ENCODE measurements at regions not wholly inside any gene's neighbourhood (a gene's known extent, or its start where the extent isn't known, plus 50 kb on each side); places are given as distances from the start of the nearest gene placed in this dataset.
"Not testable (repeated sequence)": the region's sequence is repeated elsewhere in the genome, so short reads cannot be mapped to it uniquely, and the experiment has no call there.

DNA sequence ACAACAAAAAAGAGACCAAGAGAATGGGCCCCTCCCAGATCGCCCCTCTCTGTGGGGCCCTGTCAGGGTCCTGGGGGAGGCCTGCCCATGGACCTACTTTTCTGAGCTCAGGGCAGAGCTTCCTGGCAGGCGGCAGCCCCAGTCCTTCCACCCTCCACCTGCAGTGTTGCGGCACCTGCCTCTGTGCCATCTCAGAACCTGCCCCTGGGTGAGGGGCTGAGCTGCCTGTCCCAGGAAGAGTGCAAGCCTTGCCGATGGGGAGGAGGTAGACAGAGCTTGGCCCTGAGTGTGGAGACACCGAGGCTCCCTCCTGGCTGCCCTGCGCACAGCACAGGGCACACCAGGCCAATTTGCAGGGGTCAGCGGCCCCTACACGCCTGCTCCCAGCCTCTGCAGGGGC is 67.5 kb downstream of the UNCX start:
- no peak for DNase-seq (ENCODE audit: low spot score)

DNA sequence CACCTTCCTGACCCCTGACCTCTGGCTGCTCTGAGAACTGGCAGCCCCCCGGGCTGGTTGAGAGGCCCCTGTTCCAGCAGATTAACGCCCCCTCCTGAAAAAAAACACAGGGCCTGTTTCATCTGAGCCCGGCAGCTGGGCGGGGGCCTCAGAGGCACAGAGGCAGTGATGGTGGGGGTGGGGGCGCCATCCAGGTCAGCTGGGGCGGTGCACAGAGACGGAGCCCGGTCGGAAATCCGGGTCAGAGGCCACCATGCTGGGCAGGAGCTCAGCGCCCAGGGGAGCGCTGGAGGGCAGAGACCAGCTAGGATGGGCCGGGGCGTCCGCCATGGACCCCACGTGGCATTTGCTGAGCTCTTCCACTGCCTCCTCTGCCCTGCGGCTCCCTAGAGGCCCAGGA is 68.0 kb downstream of the UNCX start:
- DNase-seq (ENCODE audit: low spot score), result no peak

DNA sequence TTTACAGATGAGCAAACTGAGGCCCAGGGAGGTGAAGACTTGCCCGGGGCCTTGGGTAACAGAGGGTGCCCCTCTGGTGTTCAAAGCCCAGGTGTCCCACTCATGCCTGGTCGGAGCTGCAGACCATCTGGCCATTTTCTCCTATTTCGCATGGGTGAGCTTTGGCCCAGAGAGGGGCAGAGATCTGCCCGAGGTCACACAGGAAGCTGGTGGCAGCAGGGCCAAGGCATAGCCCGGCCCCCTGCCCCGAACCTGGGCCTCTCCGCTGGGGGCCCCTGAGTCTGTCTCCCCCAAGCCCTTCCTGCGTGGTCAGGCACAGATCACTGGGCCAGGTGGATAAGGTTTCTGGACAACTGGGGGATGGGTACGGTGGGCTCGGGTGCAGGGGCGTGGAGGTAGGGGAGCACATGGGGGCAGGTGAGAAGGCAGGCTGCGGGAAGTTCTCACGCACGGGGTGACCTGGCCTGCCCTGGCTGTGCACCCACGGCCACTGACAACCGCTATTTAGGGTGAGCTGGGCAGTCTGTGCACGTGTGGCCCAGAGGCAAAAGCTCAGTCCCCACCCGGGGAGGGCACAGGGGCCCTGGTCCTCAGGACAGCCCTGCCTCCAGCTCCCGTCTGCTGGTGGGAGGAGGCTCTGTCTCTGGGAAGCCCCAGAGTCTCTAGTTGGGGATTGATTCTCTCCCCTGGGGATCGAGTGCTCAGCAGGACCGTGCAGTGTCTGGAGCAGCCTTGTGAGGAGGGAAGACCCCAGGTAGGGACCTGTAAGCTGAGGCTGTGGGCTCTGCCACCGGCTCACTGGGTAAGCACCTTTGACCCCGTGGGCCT is 68.6 kb downstream of the UNCX start:
- DNase-seq (ENCODE audit: low spot score), result no peak

DNA sequence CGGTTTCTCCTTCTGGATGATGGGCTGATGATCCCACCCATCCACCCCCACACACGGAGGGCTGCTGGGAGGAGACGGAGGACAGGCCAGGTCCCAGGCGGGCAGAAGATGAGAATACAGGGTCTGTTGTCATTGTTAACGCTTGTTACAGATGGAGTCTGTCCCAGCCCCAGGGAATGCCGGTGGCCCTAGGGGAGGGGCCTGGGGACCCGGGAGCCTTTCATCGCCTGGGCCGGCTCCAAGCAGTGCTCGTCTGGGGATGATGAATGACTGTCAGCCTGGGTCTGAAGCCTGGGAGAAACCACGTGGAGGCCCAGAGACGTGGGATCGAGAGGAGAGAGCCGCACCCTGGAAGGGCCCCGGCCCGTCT is 69.2 kb downstream of the UNCX start:
- no peak for DNase-seq (ENCODE audit: low spot score)

- no peak for DNase-seq (ENCODE audit: low spot score)
Observed at GRCh38 chr7:1302936-1303335, 70.3 kb downstream of the UNCX start.

GRCh38 chr7:1304011-1304410 is 71.3 kb downstream of the UNCX start:
- DNase-seq (ENCODE audit: low spot score), result not testable (repeated sequence)

GRCh38 chr7:1305873-1306272 is 73.2 kb downstream of the UNCX start:
- DNase-seq (ENCODE audit: low spot score), result no peak

- DNase-seq (ENCODE audit: low spot score), result no peak
Observed at GRCh38 chr7:1307828-1308227, 75.2 kb downstream of the UNCX start.

- no peak for DNase-seq (ENCODE audit: low spot score)
Observed at GRCh38 chr7:1309290-1309689, 76.6 kb downstream of the UNCX start.

GRCh38 chr7:1309996-1310395 is 77.3 kb downstream of the UNCX start:
- DNase-seq (ENCODE audit: low spot score), result no peak

- no peak for DNase-seq (ENCODE audit: low spot score)
Observed at GRCh38 chr7:1310936-1311335, 78.3 kb downstream of the UNCX start.

- no peak for DNase-seq (ENCODE audit: low spot score)
Observed at GRCh38 chr7:1311406-1312135, 78.9 kb downstream of the UNCX start.

GRCh38 chr7:1312136-1313070 is 79.7 kb downstream of the UNCX start:
- no peak for DNase-seq (ENCODE audit: low spot score)

- no peak for DNase-seq (ENCODE audit: low spot score)
Observed at GRCh38 chr7:1313613-1314012, 80.9 kb downstream of the UNCX start.

DNA sequence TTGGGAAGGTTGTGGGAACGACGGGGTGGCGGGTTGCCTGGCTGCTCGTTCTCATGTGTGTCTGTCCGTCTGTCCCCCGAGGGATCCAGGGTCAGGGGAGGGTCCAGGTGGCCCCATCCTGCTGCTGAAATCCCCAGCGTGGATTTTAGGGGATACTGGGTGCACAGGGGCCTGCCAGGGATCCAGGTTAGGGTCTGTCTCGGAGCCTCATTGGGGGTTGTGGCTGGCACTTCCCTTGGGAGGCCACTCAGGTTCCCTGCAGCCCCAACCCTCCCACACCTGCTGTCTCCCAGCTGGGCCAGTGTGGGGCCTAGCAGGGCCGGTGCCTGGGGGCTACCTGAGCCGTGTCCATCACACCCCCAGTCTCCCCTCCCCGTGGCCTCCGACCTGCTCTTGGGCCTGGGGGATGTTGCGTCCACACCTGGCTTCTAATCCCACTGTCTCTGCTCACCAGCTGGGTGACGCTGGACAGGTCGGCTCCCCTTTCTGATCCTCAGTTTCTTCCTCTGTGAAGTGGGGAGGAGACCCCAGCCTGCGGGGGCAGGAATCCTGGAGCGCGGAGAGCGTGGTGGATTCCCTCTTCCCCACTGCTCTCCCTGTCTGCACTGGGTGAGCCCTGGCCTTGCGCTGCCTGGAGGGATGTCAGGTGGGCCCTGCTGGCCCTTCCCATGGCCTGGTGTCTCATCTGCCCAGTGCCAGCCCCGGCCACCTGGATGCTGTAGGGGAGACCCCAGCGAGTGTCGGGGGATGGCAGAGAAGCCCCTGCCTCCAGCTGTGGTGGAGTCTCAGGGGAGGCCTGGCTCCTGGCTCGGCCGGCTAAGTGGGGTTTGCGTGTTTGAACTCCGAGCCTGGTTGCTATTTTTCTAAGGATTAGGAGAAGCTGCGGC is 81.6 kb downstream of the UNCX start:
- no peak for DNase-seq (ENCODE audit: low spot score)

GRCh38 chr7:1314908-1315450 is 82.3 kb downstream of the UNCX start:
- no peak for DNase-seq (ENCODE audit: low spot score)

GRCh38 chr7:1316086-1316485 is 83.4 kb downstream of the UNCX start:
- DNase-seq (ENCODE audit: low spot score), result no peak

DNA sequence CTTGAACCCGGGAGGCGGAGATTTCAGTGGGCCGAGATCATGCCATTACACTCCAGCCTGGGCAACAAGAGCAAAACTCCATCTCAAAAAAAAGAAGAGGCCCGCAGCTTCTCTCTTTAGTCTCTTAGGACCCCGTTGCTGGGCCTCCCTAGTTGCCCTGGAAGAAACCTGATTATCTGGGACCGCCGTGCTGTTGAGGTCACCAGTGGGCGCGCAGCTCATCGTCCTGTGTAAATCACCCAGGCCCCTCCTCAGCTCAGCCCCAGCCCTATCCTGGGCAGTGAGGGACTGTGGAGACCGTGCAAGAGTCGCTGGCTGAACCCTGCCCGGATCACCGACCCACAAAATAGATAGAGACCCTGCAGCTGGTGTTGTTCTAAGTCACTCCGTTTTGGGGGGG is 85.0 kb downstream of the UNCX start:
- DNase-seq (ENCODE audit: low spot score), result no peak

- no peak for DNase-seq (ENCODE audit: low spot score)
Observed at GRCh38 chr7:1318051-1318450, 85.4 kb downstream of the UNCX start.

DNA sequence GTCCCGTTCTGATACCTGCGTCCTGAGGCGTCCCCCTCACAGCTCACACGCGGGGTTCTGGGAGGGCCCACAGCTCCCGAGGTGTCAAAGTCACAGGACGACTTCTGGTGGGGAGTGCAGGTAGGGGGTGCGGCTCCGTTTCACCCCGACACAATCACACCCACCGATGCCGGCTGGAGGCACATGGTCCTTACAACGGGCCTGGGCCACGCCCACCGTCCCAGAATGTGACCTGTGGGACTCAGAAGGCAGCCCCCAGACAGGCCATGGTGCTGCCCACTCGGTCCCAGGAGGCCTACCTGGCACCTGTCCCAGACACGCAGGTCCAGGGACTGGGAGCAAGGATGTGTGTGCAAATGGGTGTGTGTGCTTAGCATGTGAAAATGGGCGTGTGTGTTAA is 86.0 kb downstream of the UNCX start:
- no peak for DNase-seq (ENCODE audit: low spot score)

DNA sequence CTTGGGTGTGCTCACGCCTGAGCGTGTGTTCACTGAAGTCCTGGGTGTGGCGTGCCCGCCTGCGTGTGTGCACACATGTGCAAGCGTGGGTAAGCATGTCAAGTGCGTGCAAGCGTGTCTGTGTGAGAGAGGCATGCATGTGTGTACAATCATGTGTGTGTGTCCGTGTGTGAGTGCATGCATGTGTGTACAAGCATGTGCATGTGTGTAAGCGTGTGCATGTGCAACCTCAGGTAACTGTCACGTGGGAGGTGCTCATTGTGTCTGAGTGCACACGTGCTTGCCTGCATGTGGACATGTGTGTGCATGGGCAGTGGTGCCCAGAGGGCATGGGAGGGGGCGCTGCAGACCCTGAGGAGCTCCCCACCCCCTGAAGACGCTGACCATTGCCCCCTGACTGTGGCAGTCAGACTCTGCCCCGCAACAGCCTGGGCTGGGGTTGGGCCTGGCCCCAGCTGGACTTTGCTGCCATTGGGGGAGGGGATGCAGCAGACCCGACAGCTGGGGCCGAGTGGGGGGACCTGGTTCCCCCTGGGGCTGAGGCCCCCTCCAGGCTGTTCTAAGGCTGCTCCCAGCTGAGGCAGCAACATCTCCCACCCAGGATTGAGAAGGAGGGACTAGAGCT is 88.1 kb downstream of the UNCX start:
- DNase-seq (ENCODE audit: low spot score), result no peak

Data from Ammon's horn (tissue), 1 donor.